Neural progenitor cell (in vitro differentiated cells): ENCODE measurements at regions not wholly inside any gene's neighbourhood (a gene's known extent, or its start where the extent isn't known, plus 50 kb on each side); places are given as distances from the start of the nearest gene placed in this dataset.

Source experiments
- EZH2 ChIP-seq: fragments of 200-600 bp; sonication (generic); IDR thresholded peaks from 2 replicates; pipeline ENCODE4 v1.6.1; 2017; ENCODE audit warnings: antibody characterized with exemption, mild to moderate bottlenecking, moderate library complexity
- EZH2phosphoT487 ChIP-seq: fragments of 200-600 bp; sonication (generic); IDR thresholded peaks from 2 replicates; pipeline ENCODE4 v1.6.1; 2017; ENCODE audit warnings: antibody characterized with exemption
- TF ChIP-seq, protein P1 (sequence below): fragments of 200-600 bp; sonication (generic); IDR thresholded peaks from 2 replicates; pipeline ENCODE4 v1.5.1; 2017; ENCODE audit warnings: antibody characterized with exemption, mild to moderate bottlenecking

DNA sequence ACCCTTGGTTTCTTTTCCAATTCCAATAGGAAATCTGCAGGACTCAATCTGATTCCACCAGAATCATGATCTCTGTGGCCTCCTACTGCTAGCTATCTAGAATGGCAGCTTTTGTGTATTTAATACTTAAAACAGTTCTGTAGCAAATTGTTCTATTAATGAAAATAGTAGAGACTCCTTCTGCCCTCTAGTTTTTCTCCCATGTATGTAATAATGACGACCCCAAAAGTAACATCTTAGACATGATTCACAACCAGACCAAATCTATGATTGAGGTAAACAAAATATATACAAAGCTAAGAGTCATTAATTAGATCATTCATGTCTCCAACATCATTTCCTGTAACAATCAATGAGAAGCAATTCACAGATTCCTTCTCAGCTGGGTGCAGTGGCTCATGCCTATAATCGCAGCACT, 259.1 kb upstream of the MKLN1 start:
- no peak for TF ChIP-seq EZH2phosphoT487
- TF ChIP-seq, protein P1, sequence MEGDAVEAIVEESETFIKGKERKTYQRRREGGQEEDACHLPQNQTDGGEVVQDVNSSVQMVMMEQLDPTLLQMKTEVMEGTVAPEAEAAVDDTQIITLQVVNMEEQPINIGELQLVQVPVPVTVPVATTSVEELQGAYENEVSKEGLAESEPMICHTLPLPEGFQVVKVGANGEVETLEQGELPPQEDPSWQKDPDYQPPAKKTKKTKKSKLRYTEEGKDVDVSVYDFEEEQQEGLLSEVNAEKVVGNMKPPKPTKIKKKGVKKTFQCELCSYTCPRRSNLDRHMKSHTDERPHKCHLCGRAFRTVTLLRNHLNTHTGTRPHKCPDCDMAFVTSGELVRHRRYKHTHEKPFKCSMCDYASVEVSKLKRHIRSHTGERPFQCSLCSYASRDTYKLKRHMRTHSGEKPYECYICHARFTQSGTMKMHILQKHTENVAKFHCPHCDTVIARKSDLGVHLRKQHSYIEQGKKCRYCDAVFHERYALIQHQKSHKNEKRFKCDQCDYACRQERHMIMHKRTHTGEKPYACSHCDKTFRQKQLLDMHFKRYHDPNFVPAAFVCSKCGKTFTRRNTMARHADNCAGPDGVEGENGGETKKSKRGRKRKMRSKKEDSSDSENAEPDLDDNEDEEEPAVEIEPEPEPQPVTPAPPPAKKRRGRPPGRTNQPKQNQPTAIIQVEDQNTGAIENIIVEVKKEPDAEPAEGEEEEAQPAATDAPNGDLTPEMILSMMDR = no peak
- TF ChIP-seq EZH2 = no peak
